Stomach (tissue), 4 donors: ENCODE measurements at regions not wholly inside any gene's neighbourhood (a gene's known extent, or its start where the extent isn't known, plus 50 kb on each side); places are given as distances from the start of the nearest gene placed in this dataset.

Experiments
- CTCF ChIP-seq, 7 experiments: fragments of 450-650 bp in 4 of 7; fragments of 200-600 bp in 3 of 7; sonication (generic) in 3 of 7; IDR thresholded peaks; one replicate each; pipeline ENCODE4 v1.5.1; 2016 to 2019; ENCODE audit warnings: antibody characterized with exemption in 7 of 7, control low read depth in 2 of 7, mild to moderate bottlenecking in 1 of 7
- EP300 ChIP-seq: sonication (generic); formaldehyde crosslinking; IDR thresholded peaks from one replicate; pipeline ENCODE4 v1.6.1; 2017; ENCODE audit warnings: antibody characterized with exemption
- POLR2A ChIP-seq, 4 donors: fragments of 450-650 bp; IDR thresholded peaks; one replicate each; pipeline ENCODE4 v1.6.1; 2016; ENCODE audit warnings: antibody characterized with exemption in 4 of 4, control low read depth in 2 of 4, mild to moderate bottlenecking in 1 of 4, moderate library complexity in 1 of 4
- POLR2AphosphoS5 ChIP-seq, 3 donors: sonication (generic); formaldehyde crosslinking; IDR thresholded peaks; one replicate each; pipeline ENCODE4 v1.6.1; 2016; ENCODE audit warnings: antibody characterized with exemption in 3 of 3

GRCh38 chr12:105922670-105923102 lies 216.1 kb downstream of the NUAK1 start:
- TF ChIP-seq POLR2A (IDR thresholded peaks at IDR 0.05) (no peak), CTCF (IDR thresholded peaks at IDR 0.05) (no peak), POLR2AphosphoS5 (IDR thresholded peaks at IDR 0.05) (no peak), EP300 (no peak)
